ENCODE measurements at regions not wholly inside any gene's neighbourhood (a gene's known extent, or its start where the extent isn't known, plus 50 kb on each side); places are given as distances from the start of the nearest gene placed in this dataset.
"Not testable (repeated sequence)": the region's sequence is repeated elsewhere in the genome, so short reads cannot be mapped to it uniquely, and the experiment has no call there.

DNA sequence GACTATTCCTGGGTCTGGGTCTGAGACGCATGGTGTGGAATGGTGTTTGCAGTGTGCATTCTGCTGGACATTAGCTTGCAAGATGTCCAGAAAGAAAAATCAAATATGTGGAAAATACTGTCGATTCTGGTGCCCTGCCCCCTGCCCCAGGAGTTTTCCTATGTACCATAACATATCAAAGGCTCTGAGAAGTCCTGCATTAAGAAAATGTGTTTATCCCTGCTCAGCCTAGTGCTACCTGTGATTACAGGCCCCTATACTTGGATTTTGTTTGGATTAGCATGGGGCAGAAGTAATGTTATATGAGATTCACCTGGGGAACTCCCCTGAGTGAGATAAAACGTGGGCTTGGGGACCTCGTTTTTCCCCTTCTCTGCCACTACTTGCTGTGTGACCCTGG lies 325.0 kb downstream of the CBLN1 start:
- no peak for DNase-seq (ENCODE audit: low read depth)
- no peak for TF ChIP-seq CTCF (IDR thresholded peaks at IDR 0.05; ENCODE audit: low read length, missing control alignments)

DNA sequence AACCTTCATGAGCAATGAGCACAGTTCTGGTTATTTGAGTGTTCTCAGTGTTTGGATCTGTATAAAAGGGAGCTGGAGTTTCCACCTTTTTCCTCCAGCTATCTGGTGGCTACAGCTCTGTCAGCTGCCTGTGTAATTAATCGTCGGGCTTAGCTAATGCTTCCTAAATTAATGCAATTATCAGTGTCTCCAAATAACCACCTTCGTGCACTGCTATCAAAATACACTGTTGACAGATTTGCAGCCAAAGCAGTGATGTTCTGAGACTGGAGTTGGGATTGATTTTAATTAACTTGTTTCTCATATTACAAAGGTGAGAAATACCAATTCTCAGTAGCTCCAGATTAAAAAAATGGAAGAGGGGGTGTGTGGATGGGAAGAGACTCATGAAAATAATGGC lies 325.8 kb downstream of the CBLN1 start:
- no peak overlapping the region for H3K4me3 ChIP-seq (replicated peaks; ENCODE audit: low read depth, low read length)
- no peak for DNase-seq (ENCODE audit: low read depth)
- no peak for TF ChIP-seq CTCF (IDR thresholded peaks at IDR 0.05; ENCODE audit: low read length, missing control alignments)

More for the DNA sequence above, 325.0 kb downstream of the CBLN1 start:
- H3K4me3 ChIP-seq (replicated peaks; ENCODE audit: low read depth, low read length) = no peak overlapping the region

- DNase-seq (ENCODE audit: low read depth); H3K4me3 ChIP-seq (replicated peaks; ENCODE audit: low read depth, low read length): not testable (repeated sequence)
These were observed 330.0 kb downstream of the CBLN1 start for GRCh38 chr16:48951621-48952125.

DNA sequence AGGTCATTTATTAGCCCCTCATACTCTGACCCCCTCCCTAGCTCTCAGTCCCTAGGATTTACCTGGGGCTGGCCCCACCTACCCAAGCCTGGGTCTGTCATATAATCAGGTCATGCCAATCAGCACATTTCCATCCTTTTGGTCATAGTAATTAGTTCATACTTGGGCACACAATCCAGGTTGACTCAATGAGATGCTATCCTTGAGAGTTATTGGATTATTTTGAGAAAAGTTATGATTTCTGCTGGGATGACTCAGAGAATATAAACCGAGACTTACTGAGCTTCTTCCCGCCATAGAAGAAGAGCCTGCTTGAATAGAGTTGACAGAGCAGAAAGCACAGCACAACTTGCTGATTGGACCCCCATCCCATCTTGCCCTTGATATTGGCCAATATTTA lies 331.5 kb downstream of the CBLN1 start:
- no peak overlapping the region for H3K4me3 ChIP-seq (replicated peaks; ENCODE audit: low read depth, low read length)
- TF ChIP-seq CTCF (IDR thresholded peaks at IDR 0.05; ENCODE audit: low read length, missing control alignments) = no peak
- DNase-seq (ENCODE audit: low read depth) = no peak

DNA sequence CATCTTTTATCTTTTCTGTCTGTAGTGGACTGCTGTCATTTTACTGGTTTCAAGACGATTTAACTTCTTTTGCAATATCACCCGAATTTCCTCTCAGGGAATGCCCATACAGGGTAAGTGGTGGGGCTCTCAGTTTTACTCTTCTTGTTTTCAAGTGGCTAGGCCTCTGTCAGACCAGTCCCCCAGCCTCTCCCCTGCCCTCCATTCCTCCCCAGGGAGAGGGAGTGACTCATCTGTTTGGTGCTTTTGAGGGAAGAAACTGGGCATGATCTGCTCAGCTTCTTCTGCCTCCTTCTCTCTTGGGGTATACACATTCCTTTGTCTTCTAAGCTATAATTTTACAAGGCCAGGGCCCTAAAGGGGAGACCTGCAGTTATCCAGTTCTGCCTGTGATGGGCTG lies 332.0 kb downstream of the CBLN1 start:
- no peak for DNase-seq (ENCODE audit: low read depth)
- H3K4me3 ChIP-seq (replicated peaks; ENCODE audit: low read depth, low read length) = no peak overlapping the region
- TF ChIP-seq CTCF (IDR thresholded peaks at IDR 0.05; ENCODE audit: low read length, missing control alignments) = no peak

DNA sequence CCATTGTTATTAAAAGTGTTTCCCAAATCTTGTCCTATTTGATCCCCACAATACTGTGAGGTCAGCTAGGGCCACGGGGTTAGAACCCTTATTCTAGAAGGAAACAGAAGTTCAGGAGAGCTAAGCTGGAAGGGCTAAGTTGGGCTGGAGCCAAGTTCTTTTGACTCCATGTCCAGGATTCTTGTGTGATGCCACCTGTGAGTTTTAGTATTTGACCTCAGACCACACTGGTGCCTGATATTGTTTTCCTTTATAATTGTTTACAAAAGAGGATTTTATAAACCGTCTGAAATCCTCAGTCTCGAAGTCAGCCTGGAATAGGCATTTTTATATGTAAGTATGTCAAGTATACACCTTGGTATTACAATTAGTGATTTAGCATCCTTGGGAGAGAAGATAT lies 332.7 kb downstream of the CBLN1 start:
- H3K4me3 ChIP-seq (replicated peaks; ENCODE audit: low read depth, low read length) = no peak overlapping the region
- no peak for DNase-seq (ENCODE audit: low read depth)
- no peak for TF ChIP-seq CTCF (IDR thresholded peaks at IDR 0.05; ENCODE audit: low read length, missing control alignments)

DNA sequence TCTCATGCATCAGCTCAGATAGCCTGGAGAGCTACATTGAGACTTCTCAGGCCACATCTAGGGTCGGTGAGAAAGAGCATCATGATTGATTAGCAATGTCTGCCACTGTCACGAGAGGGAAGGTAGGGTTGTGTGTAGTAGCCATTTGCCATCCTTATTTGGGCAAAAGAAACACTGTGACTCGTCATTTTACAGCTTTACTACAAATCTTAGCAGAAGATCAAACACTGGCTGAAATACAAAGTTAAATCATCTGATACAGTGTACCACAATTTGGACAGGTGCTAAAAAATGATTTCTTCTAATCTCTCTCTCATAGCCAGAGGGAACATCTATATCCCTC lies 334.3 kb downstream of the CBLN1 start:
- no peak for DNase-seq (ENCODE audit: low read depth)
- no peak for TF ChIP-seq CTCF (IDR thresholded peaks at IDR 0.05; ENCODE audit: low read length, missing control alignments)
- H3K4me3 ChIP-seq (replicated peaks; ENCODE audit: low read depth, low read length) = no peak overlapping the region
